AG09309 (cell line): ENCODE measurements at regions not wholly inside any gene's neighbourhood (a gene's known extent, or its start where the extent isn't known, plus 50 kb on each side); places are given as distances from the start of the nearest gene placed in this dataset.
"Not testable (repeated sequence)": the region's sequence is repeated elsewhere in the genome, so short reads cannot be mapped to it uniquely, and the experiment has no call there.

ENCODE experiments used
- DNase-seq: peaks from one replicate; pipeline ENCODE4 v3.0.0-alpha.2; 2010; ENCODE audit warnings: low read depth
- H3K4me3 ChIP-seq: 2 replicates; pipeline ENCODE4 v1.5.1; 2011; ENCODE audit warnings: mild to moderate bottlenecking, low read depth, low read length, moderate library complexity; ENCODE audit not compliant: control insufficient read depth
- TF ChIP-seq, protein P1 (sequence below): IDR thresholded peaks from 2 replicates; pipeline ENCODE4 v1.5.1; 2011; ENCODE audit warnings: mild to moderate bottlenecking, low read depth, low read length, inconsistent platforms; ENCODE audit not compliant: insufficient read depth, control insufficient read depth; ENCODE audit errors: missing control alignments

DNA sequence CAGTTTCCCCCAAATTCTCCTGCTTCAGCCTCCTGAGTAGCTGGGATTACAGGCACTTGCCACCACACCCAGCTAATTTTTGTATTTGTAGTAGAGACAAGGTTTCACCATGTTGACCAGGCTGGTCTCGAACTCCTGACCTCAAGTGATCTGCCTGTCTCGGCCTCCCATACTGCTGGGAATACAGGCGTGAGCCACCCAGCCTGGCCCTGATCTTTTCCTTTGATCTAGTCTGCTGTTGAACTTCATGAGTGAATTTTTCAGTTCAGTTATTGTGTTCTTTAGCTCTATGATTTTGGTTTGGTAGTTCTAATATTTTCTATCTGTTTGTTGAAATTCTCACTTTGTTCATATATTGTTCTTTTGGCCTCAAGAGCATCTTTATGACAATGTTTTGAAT, 83.4 kb upstream of the RAP2C start:
- not testable (repeated sequence) for H3K4me3 ChIP-seq, DNase-seq

DNA sequence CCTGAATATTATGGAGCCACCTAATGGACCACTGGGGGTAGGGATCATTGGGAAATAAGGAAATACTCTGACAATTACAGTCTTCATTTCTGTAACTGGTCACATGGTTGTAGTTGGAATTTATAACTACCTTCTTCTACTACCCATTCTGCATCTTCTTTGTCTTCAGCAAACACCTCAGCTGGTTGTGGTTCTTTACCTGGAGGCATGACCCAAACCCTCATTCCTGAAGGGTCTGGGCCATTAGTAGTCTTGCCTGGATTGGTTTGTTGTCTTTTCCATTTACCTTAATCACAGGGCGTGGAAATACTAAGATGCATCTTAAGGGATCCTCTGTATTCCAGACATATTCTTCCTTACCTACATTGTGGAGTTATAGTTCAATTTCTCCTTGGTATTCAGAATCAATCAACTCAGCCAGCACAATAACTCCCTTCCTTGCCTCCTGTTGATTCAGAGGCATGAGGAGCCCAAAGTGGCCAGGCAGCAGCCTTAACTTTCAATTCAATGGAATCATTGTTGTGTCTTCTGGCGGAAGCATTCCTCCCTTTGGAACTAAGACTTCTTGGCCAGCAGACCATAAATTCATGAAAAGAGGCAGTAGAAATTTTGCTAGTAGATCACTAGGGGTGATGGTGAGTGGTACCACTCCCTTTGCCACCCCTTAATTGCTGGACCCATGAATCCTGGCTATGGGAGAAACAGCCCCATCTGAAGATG, 75.7 kb upstream of the RAP2C start:
- H3K4me3 ChIP-seq = no peak overlapping the region
- DNase-seq = no peak
- TF ChIP-seq, protein P1, sequence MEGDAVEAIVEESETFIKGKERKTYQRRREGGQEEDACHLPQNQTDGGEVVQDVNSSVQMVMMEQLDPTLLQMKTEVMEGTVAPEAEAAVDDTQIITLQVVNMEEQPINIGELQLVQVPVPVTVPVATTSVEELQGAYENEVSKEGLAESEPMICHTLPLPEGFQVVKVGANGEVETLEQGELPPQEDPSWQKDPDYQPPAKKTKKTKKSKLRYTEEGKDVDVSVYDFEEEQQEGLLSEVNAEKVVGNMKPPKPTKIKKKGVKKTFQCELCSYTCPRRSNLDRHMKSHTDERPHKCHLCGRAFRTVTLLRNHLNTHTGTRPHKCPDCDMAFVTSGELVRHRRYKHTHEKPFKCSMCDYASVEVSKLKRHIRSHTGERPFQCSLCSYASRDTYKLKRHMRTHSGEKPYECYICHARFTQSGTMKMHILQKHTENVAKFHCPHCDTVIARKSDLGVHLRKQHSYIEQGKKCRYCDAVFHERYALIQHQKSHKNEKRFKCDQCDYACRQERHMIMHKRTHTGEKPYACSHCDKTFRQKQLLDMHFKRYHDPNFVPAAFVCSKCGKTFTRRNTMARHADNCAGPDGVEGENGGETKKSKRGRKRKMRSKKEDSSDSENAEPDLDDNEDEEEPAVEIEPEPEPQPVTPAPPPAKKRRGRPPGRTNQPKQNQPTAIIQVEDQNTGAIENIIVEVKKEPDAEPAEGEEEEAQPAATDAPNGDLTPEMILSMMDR = no peak

DNA sequence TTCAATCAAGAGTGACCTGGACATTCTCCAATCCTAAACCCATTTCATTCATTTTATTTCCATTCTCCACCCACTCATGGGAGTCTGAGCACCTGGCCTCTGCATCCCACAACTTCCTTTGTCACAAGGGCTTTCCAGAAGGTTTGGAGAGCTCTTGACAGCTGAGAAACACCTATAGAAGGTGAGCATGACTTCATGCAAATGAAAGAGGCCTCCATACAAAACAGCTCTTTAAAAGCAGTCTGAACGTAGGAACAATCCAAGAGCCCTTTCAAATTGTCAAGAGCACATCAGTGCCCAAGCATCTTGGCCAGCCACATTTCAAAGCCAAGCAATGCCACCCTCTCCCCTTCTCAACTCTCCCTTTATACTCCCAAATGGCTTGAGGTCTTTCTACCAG, 74.9 kb upstream of the RAP2C start:
- TF ChIP-seq, protein P1 = no peak
- no peak for DNase-seq
- H3K4me3 ChIP-seq = no peak overlapping the region

DNA sequence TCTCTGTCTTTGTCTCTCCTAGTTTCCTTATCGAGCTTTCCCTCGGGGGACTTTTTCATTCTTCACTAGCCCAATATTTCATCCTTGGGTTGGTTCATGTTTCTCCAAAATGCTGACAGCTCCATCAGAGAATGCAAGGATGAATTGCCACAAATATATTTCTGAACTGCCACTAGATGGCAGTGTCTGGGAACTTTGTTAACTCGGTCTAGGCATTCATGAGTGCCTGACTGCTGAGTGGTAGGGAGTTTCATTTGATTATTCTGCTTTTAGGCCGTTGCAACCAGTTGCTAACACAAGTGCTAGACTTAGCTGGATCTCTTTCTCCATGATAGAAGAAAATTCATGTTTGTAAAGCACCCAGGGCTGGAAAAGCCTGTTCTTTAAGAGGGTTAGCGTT, 73.5 kb upstream of the RAP2C start:
- H3K4me3 ChIP-seq = no peak overlapping the region
- TF ChIP-seq, protein P1 = peak; percentile 60
- peak; percentile 37 for DNase-seq

DNA sequence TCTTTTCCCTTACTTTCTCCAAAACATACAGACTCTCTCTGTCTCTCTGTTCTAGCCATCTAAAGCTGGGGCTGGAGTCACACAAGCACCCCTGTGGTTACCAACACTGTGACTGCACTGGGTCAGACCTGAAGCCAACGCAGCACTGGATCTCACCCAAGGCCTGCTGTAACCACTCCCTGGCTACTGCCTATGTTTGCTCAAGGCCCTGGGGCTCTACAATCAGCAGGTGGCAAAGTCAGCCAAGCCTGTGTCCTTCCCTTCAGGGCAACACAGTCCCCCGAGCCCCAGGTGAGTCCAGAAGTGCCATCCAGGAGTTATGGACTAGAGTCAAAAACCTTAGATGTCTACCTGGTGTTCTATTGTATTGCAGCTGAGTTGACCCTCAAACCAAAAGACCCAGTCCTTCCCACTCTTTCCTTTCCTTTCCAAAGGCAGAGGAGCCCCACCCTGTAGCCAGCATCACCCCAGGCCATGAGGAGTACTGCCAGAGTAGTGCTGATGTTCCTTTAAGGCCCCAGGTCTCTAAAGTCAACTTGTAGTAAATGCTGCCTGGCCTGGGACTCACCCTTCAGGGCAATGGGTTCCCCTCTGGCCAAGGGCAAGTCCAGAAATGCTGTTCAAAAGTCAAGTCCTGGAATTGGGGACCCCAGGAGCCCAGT, 58.8 kb upstream of the RAP2C start:
- TF ChIP-seq, protein P1 = no peak
- no peak for DNase-seq
- H3K4me3 ChIP-seq = no peak overlapping the region

- DNase-seq = no peak
- no peak overlapping the region for H3K4me3 ChIP-seq
- TF ChIP-seq, protein P1 = no peak
These were observed 53.6 kb upstream of the RAP2C start for GRCh38 chrX:132272826-132273225.

- H3K4me3 ChIP-seq = no peak overlapping the region
- DNase-seq = no peak
- TF ChIP-seq, protein P1 = no peak
These were observed 52.1 kb upstream of the RAP2C start for GRCh38 chrX:132271311-132271778.
